Mesothelial cell of epicardium (in vitro differentiated cells): ENCODE measurements at regions not wholly inside any gene's neighbourhood (a gene's known extent, or its start where the extent isn't known, plus 50 kb on each side); places are given as distances from the start of the nearest gene placed in this dataset.

Source experiments
- DNase-seq, 2 experiments: peaks; one replicate each; pipeline ENCODE4 v3.0.0; 2021; ENCODE audit warnings: low spot score in 2 of 2; ENCODE audit not compliant: unreplicated experiment in 2 of 2
- H3K27ac Mint-ChIP-seq: 2 replicates; pipeline ENCODE4 v1.8.0; 2021; ENCODE audit warnings: mixed read lengths
- H3K27me3 Mint-ChIP-seq: 2 replicates; pipeline ENCODE4 v1.8.0; 2021; ENCODE audit warnings: low read depth, mixed read lengths
- H3K36me3 Mint-ChIP-seq: 2 replicates; pipeline ENCODE4 v1.8.0; 2021; ENCODE audit warnings: mixed read lengths
- H3K4me1 Mint-ChIP-seq: 2 replicates; pipeline ENCODE4 v1.8.0; 2021; ENCODE audit warnings: mixed read lengths
- H3K4me3 Mint-ChIP-seq: 2 replicates; pipeline ENCODE4 v1.8.0; 2021; ENCODE audit warnings: mild to moderate bottlenecking, moderate library complexity, mixed read lengths
- H3K9me3 Mint-ChIP-seq: 2 replicates; pipeline ENCODE4 v1.8.0; 2021; ENCODE audit warnings: mixed read lengths
- TF ChIP-seq, protein P1 (sequence below): fragments of 200-600 bp; sonication (generic); IDR thresholded peaks from one replicate; pipeline ENCODE4 v1.5.0; 2021; ENCODE audit warnings: antibody characterized with exemption; ENCODE audit not compliant: unreplicated experiment

DNA sequence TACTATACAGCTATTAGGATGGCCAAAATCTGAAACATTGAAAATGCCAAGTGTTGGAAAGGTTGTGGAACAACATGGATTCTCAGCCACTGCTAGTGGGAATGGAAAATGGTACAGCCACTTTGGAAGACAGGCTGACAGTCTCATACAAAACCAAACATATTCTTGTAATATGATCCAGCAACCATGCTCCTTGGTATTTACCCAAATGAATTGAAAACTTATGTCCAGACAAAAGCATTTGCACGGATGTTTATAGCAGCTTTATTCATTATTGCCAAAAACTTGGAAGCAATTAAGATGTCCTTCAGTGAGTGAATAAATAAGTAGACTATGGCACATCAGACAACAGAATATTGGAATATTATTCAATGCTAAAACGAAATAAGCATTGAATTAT is 105.8 kb upstream of the DCLK2 start:
- H3K27ac Mint-ChIP-seq, result no peak overlapping the region
- no peaks in the 10 kb centered on the region for H3K27me3 Mint-ChIP-seq
- no peak overlapping the region for H3K4me3 Mint-ChIP-seq
- H3K9me3 Mint-ChIP-seq, result peaks cover 13% of the 10 kb centered on the region
- no peak for DNase-seq
- TF ChIP-seq, protein P1, sequence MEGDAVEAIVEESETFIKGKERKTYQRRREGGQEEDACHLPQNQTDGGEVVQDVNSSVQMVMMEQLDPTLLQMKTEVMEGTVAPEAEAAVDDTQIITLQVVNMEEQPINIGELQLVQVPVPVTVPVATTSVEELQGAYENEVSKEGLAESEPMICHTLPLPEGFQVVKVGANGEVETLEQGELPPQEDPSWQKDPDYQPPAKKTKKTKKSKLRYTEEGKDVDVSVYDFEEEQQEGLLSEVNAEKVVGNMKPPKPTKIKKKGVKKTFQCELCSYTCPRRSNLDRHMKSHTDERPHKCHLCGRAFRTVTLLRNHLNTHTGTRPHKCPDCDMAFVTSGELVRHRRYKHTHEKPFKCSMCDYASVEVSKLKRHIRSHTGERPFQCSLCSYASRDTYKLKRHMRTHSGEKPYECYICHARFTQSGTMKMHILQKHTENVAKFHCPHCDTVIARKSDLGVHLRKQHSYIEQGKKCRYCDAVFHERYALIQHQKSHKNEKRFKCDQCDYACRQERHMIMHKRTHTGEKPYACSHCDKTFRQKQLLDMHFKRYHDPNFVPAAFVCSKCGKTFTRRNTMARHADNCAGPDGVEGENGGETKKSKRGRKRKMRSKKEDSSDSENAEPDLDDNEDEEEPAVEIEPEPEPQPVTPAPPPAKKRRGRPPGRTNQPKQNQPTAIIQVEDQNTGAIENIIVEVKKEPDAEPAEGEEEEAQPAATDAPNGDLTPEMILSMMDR, result no peak
- H3K36me3 Mint-ChIP-seq, result peaks cover 3% of the 10 kb centered on the region
- no peaks in the 10 kb centered on the region for H3K4me1 Mint-ChIP-seq

DNA sequence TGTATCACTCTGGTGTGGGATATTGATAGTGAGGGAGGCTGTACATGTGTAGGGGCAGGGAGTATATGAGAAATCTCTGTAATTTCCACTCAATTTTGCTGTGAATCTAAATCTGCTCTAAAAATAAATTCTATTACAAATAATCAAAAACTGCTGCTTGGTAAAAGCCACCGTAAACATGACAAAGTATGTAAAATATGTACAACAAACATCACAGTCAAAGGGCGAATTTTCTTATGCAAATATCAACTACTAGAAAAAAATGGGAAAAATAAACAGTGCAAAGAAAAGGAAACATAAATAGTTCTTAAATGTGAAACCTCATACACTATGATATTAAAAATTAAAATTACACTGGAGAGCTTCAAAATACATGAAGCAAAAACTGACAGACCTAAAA is 105.1 kb upstream of the DCLK2 start:
- H3K4me1 Mint-ChIP-seq, result no peaks in the 10 kb centered on the region
- H3K27me3 Mint-ChIP-seq, result no peaks in the 10 kb centered on the region
- no peak overlapping the region for H3K4me3 Mint-ChIP-seq
- H3K9me3 Mint-ChIP-seq, result peaks cover 13% of the 10 kb centered on the region
- peaks cover 3% of the 10 kb centered on the region for H3K36me3 Mint-ChIP-seq
- TF ChIP-seq, protein P1, result no peak
- DNase-seq, result no peak
- H3K27ac Mint-ChIP-seq, result no peak overlapping the region

DNA sequence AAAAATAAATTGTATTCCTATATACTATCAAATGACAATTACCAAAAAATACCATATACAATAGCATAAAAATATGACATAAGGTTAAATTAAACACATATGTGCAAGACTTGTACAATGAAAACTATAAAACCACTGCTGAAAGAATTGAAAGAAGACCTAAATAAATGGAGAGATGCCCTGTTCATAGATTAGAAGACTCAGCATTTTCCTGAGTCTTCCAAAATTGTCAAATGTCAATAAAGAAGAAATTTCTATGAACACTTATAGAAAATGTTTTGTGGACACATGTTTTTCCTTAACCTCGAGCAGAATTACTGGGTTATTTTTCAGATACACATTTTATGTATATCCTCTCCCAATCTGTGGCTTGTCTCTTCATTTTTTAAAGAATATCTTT is 103.1 kb upstream of the DCLK2 start:
- TF ChIP-seq, protein P1, result no peak
- Mint-ChIP-seq H3K36me3 (peaks cover 3% of the 10 kb centered on the region), H3K4me3 (no peak overlapping the region), H3K4me1 (peaks cover 7% of the 10 kb centered on the region), H3K27me3 (no peaks in the 10 kb centered on the region), H3K9me3 (peaks cover 13% of the 10 kb centered on the region), H3K27ac (no peak overlapping the region)
- no peak for DNase-seq

DNA sequence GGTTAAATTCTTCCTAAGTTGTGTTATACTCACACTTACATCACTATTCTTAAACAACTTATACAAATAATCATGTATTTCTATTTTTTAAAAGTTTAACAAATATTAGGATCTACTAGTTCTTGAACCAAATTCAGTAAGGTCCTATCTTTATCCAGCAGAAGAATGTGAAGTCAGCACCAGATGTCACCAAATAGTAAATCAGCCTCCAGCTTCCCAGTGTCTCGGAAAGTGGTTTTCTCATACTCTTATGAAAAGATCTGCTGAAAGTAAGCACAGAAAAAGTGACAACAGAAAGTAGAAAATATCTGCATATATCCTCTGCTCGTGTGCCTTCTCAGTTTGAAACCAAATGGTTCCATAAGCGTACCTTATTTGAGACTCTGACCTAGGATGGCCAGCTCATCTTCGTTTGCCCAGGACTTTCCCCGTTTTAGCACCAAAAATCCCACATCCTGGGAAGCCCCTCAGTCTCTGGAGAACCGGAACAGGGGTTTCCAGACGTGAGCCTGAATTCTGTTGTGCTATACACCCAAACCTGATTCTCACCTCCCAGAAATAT is 98.0 kb upstream of the DCLK2 start:
- H3K4me3 Mint-ChIP-seq, result no peak overlapping the region
- no peaks in the 10 kb centered on the region for H3K27me3 Mint-ChIP-seq
- peaks cover 13% of the 10 kb centered on the region for H3K9me3 Mint-ChIP-seq
- peaks cover 48% of the 10 kb centered on the region for H3K4me1 Mint-ChIP-seq
- peaks cover 3% of the 10 kb centered on the region for H3K36me3 Mint-ChIP-seq
- no peak for DNase-seq
- TF ChIP-seq, protein P1, result no peak
- H3K27ac Mint-ChIP-seq, result peak overlapping the region; percentile 88

DNA sequence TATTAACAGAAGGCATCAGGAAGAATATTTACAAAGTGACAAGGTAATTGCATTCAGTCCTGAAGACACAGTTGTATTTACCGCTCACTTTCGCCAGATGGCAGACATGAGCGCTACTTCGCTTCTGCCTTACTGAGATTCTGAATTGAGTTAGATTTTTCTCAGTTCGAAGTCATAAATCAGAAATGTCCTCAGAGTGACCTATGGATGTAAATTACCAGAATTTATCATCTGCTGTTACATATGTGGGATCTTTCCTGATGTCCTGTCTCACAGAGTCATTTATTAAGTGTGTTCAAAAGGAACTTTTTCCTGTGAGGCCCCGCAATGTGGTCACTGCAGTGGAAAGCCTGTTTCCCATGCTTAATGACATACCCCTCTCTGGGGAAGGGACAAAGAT is 97.3 kb upstream of the DCLK2 start:
- Mint-ChIP-seq H3K27me3 (no peaks in the 10 kb centered on the region), H3K27ac (peak overlapping the region; percentile 88), H3K4me3 (no peak overlapping the region), H3K4me1 (peaks cover 49% of the 10 kb centered on the region), H3K9me3 (peaks cover 8% of the 10 kb centered on the region), H3K36me3 (peaks cover 3% of the 10 kb centered on the region)
- DNase-seq, result peak in 1 of 2 experiments; percentile 57
- TF ChIP-seq, protein P1, result peak; percentile 72

DNA sequence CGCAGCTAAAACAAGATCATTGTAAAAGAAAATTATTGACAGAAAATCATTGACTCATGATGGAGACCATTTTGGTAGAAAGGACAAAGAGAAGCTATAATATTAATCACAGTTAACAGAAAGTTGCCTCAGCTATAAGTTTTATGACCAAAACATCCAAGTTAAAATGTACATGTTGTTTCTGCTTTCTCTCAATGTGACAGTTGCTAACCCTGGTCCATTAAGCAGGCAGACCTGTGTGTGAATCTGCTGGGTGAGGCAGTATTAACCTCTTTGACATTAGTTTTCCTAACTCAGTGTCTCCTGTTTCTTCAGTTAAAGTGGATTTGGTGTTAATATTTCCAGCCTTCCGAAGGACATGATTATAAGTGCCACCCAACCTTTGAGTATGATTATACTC is 94.8 kb upstream of the DCLK2 start:
- peaks cover 71% of the 10 kb centered on the region for H3K4me1 Mint-ChIP-seq
- H3K9me3 Mint-ChIP-seq, result no peaks in the 10 kb centered on the region
- no peak overlapping the region for H3K4me3 Mint-ChIP-seq
- H3K27ac Mint-ChIP-seq, result peak overlapping the region; percentile 23
- H3K27me3 Mint-ChIP-seq, result no peaks in the 10 kb centered on the region
- DNase-seq, result no peak
- TF ChIP-seq, protein P1, result no peak
- H3K36me3 Mint-ChIP-seq, result no peaks in the 10 kb centered on the region
